HG02970 (cell line): ENCODE measurements at regions not wholly inside any gene's neighbourhood (a gene's known extent, or its start where the extent isn't known, plus 50 kb on each side); places are given as distances from the start of the nearest gene placed in this dataset.
A peak's percentile ranks its signal among the peaks of the same experiment; 100 is the strongest.
"Not testable (repeated sequence)": the region's sequence is repeated elsewhere in the genome, so short reads cannot be mapped to it uniquely, and the experiment has no call there.

Source experiments
- ATAC-seq: cut with Tn5 transposase; IDR thresholded peaks from one replicate; pipeline ENCODE4 v1.9.1; 2021; ENCODE audit warnings: mild to moderate bottlenecking, moderate library complexity, moderate number of reproducible peaks; ENCODE audit not compliant: unreplicated experiment, low FRiP score

GRCh38 chr6:90375681-90376439, 79.2 kb upstream of the BACH2 start:
- no peak for ATAC-seq

GRCh38 chr6:90374201-90374600, 77.6 kb upstream of the BACH2 start:
- no peak for ATAC-seq

GRCh38 chr6:90372885-90373284, 76.2 kb upstream of the BACH2 start:
- no peak for ATAC-seq

- ATAC-seq = no peak
These were observed 75.8 kb upstream of the BACH2 start for GRCh38 chr6:90372450-90372849.

- ATAC-seq = no peak
These were observed 73.9 kb upstream of the BACH2 start for GRCh38 chr6:90370493-90370959.

- ATAC-seq = no peak
These were observed 73.0 kb upstream of the BACH2 start for GRCh38 chr6:90369651-90370050.

- peak; percentile 100 for ATAC-seq
These were observed 72.4 kb upstream of the BACH2 start for GRCh38 chr6:90369024-90369519.

- ATAC-seq = no peak
These were observed 72.0 kb upstream of the BACH2 start for GRCh38 chr6:90368601-90369000.

GRCh38 chr6:90368001-90368400, 71.4 kb upstream of the BACH2 start:
- no peak for ATAC-seq

- no peak for ATAC-seq
These were observed 69.0 kb upstream of the BACH2 start for GRCh38 chr6:90365565-90366219.

GRCh38 chr6:90365002-90365401, 68.4 kb upstream of the BACH2 start:
- no peak for ATAC-seq

- ATAC-seq = no peak
These were observed 67.6 kb upstream of the BACH2 start for GRCh38 chr6:90364286-90364685.

GRCh38 chr6:90362318-90362717, 65.7 kb upstream of the BACH2 start:
- ATAC-seq = no peak

GRCh38 chr6:90361174-90361573, 64.5 kb upstream of the BACH2 start:
- no peak for ATAC-seq

GRCh38 chr6:90358036-90358770, 61.6 kb upstream of the BACH2 start:
- ATAC-seq = not testable (repeated sequence)

- ATAC-seq = no peak
These were observed 59.4 kb upstream of the BACH2 start for GRCh38 chr6:90356012-90356421.

GRCh38 chr6:90354961-90355360, 58.3 kb upstream of the BACH2 start:
- ATAC-seq = no peak

GRCh38 chr6:90351696-90352095, 55.1 kb upstream of the BACH2 start:
- ATAC-seq = no peak

GRCh38 chr6:90350689-90351554, 54.3 kb upstream of the BACH2 start:
- no peak for ATAC-seq

GRCh38 chr6:90347411-90347851, 50.8 kb upstream of the BACH2 start:
- no peak for ATAC-seq
